SK-N-SH (cell line): ENCODE measurements at regions not wholly inside any gene's neighbourhood (a gene's known extent, or its start where the extent isn't known, plus 50 kb on each side); places are given as distances from the start of the nearest gene placed in this dataset.

Experiments
- CTCF ChIA-PET: fragments of 300-600, 350-600 bp; formaldehyde crosslinking; extraction: SDS; loops from one replicate; lab custom pipeline; 2021; lab: Yijun Ruan, JAX
- POLR2A ChIA-PET: fragments of 350-600 bp; sonication (Branson Sonifier 250); formaldehyde crosslinking; extraction: SDS; loops from one replicate; lab custom pipeline; 2020; ENCODE audit warnings: antibody characterized with exemption, inconsistent platforms; lab: Yijun Ruan, JAX
- DNase-seq: peaks from one replicate; pipeline ENCODE4 v3.0.0; 2012
- H2AFZ ChIP-seq: fragments of 200-600 bp; sonication (generic); 2 replicates; pipeline ENCODE4 v1.8.1; 2016; ENCODE audit warnings: antibody characterized with exemption, mild to moderate bottlenecking, low read depth
- H3F3A ChIP-seq: fragments of 200-600 bp; sonication (generic); replicated peaks from 2 replicates; pipeline ENCODE3; 2016; ENCODE audit warnings: antibody characterized with exemption, mild to moderate bottlenecking; ENCODE audit not compliant: insufficient read depth
- H3K27ac ChIP-seq, 2 experiments: fragments of 200-500 bp in 1 of 2; fragments of 200-600 bp in 1 of 2; sonication (Bioruptor generic) in 1 of 2; sonication (generic), shearing (Covaris generic) in 1 of 2; 2 replicates each; pipeline versions ENCODE4 v1.5.1 to v1.6.1; 2014 to 2016; ENCODE audit warnings: low read depth in 2 of 2, inconsistent platforms in 1 of 2, low read length in 1 of 2, mild to moderate bottlenecking in 1 of 2, mixed read lengths in 1 of 2
- H3K27me3 ChIP-seq: fragments of 200-600 bp; sonication (generic), shearing (Covaris generic); 2 replicates; pipeline ENCODE4 v1.6.1; 2016; ENCODE audit warnings: mixed run types; ENCODE audit not compliant: insufficient read depth
- H3K36me3 ChIP-seq, 2 experiments: fragments of 200-500 bp in 1 of 2; fragments of 200-600 bp in 1 of 2; sonication (Bioruptor generic) in 1 of 2; sonication (generic) in 1 of 2; replicated peaks in 1 of 2; 2 replicates each; pipeline versions ENCODE3 to v1.5.1; 2014 to 2016; ENCODE audit warnings: low read length in 1 of 2, mild to moderate bottlenecking in 1 of 2; ENCODE audit not compliant: insufficient read depth in 2 of 2, control insufficient read depth in 1 of 2
- H3K4me1 ChIP-seq, 2 experiments: fragments of 200-500 bp in 1 of 2; fragments of 200-600 bp in 1 of 2; sonication (Bioruptor generic) in 1 of 2; sonication (generic), shearing (Covaris generic) in 1 of 2; 2 replicates each; pipeline versions ENCODE4 v1.5.1 to v1.6.1; 2014 to 2016; ENCODE audit warnings: low read depth in 1 of 2, low read length in 1 of 2, mixed run types in 1 of 2; ENCODE audit not compliant: insufficient read depth in 2 of 2, control insufficient read depth in 1 of 2
- H3K4me2 ChIP-seq: fragments of 200-600 bp; sonication (generic), shearing (Covaris generic); 2 replicates; pipeline ENCODE4 v1.6.1; 2017; ENCODE audit warnings: mixed run types
- H3K4me3 ChIP-seq, 2 experiments: fragments of 200-500 bp in 1 of 2; fragments of 200-600 bp in 1 of 2; sonication (Bioruptor generic) in 1 of 2; sonication (generic), shearing (Covaris generic) in 1 of 2; 2 replicates each; pipeline versions ENCODE4 v1.5.1 to v1.8.1; 2014 to 2016; ENCODE audit warnings: low read depth in 2 of 2, inconsistent platforms in 1 of 2, low read length in 1 of 2, mild to moderate bottlenecking in 1 of 2, mixed read lengths in 1 of 2, moderate library complexity in 1 of 2
- H3K79me2 ChIP-seq: fragments of 200-600 bp; sonication (generic); 2 replicates; pipeline ENCODE4 v1.8.1; 2017; ENCODE audit warnings: mild to moderate bottlenecking; ENCODE audit not compliant: insufficient read depth
- H3K9ac ChIP-seq: fragments of 200-600 bp; sonication (generic); 2 replicates; pipeline ENCODE4 v1.6.1; 2017; ENCODE audit warnings: mixed run types
- H3K9me2 ChIP-seq: fragments of 200-600 bp; sonication (generic); 2 replicates; pipeline ENCODE4 v1.6.1; 2017; ENCODE audit warnings: mixed run types
- H3K9me3 ChIP-seq: fragments of 200-600 bp; sonication (generic); 2 replicates; pipeline ENCODE4 v1.6.1; 2017; ENCODE audit warnings: mixed run types, mild to moderate bottlenecking, moderate library complexity
- H4K20me1 ChIP-seq: fragments of 200-600 bp; sonication (generic); 2 replicates; pipeline ENCODE4 v1.6.1; 2017; ENCODE audit warnings: mild to moderate bottlenecking, mixed run types; ENCODE audit not compliant: insufficient read depth
- CHD2 ChIP-seq: fragments of 150-350 bp; IDR thresholded peaks from 2 replicates; pipeline ENCODE4 v1.6.1; 2018; ENCODE audit warnings: low read length; ENCODE audit not compliant: partially characterized antibody
- EP300 ChIP-seq, 2 experiments: IDR thresholded peaks; 2 replicates each; pipeline versions ENCODE4 v1.4.0 to v1.6.1; 2012; ENCODE audit warnings: borderline replicate concordance in 1 of 2, low read depth in 1 of 2, low read length in 1 of 2
- EZH2phosphoT487 ChIP-seq: fragments of 200-600 bp; sonication (generic); IDR thresholded peaks from 2 replicates; pipeline ENCODE4 v1.6.1; 2017; ENCODE audit warnings: low read depth, mixed run types, mild to moderate bottlenecking, antibody characterized with exemption, moderate library complexity, borderline replicate concordance
- FOXM1 ChIP-seq: IDR thresholded peaks from 2 replicates; pipeline ENCODE4 v1.4.0; 2012; ENCODE audit warnings: low read depth, mild to moderate bottlenecking
- GABPA ChIP-seq: IDR thresholded peaks from 2 replicates; pipeline ENCODE4 v1.4.0; 2012; ENCODE audit warnings: low read depth, mild to moderate bottlenecking
- JUND ChIP-seq: IDR thresholded peaks from 2 replicates; pipeline ENCODE4 v1.4.0; 2012
- MEF2A ChIP-seq: IDR thresholded peaks from 2 replicates; pipeline ENCODE4 v1.4.0; 2012; ENCODE audit warnings: low read depth, borderline replicate concordance
- NFIC ChIP-seq: IDR thresholded peaks from 2 replicates; pipeline ENCODE4 v1.4.0; 2012; ENCODE audit warnings: borderline replicate concordance
- NRF1 ChIP-seq: IDR thresholded peaks from 2 replicates; pipeline ENCODE4 v1.6.1; 2012; ENCODE audit warnings: low read depth, mild to moderate bottlenecking, low read length
- POLR2AphosphoS5 ChIP-seq: IDR thresholded peaks from 2 replicates; pipeline ENCODE4 v1.6.1; 2012; ENCODE audit warnings: low read depth, low read length
- REST ChIP-seq: IDR thresholded peaks from 2 replicates; pipeline ENCODE4 v1.6.1; 2012; ENCODE audit warnings: mild to moderate bottlenecking, low read depth, low read length, moderate library complexity
- RFX5 ChIP-seq: IDR thresholded peaks from 2 replicates; pipeline ENCODE4 v1.6.1; 2012; ENCODE audit warnings: mild to moderate bottlenecking, improper control_type of control experiment, low read length
- RXRA ChIP-seq: IDR thresholded peaks from 2 replicates; pipeline ENCODE4 v1.4.0; 2012; ENCODE audit warnings: low read depth, mild to moderate bottlenecking, borderline replicate concordance
- SIN3A ChIP-seq: IDR thresholded peaks from 2 replicates; pipeline ENCODE4 v1.6.1; 2012; ENCODE audit warnings: low read depth, mild to moderate bottlenecking, low read length, moderate library complexity, borderline replicate concordance
- TAF1 ChIP-seq: IDR thresholded peaks from 2 replicates; pipeline ENCODE4 v1.6.1; 2012; ENCODE audit warnings: low read depth, mild to moderate bottlenecking, low read length, moderate library complexity, borderline replicate concordance
- TCF12 ChIP-seq: IDR thresholded peaks from 2 replicates; pipeline ENCODE4 v1.4.0; 2012
- TEAD4 ChIP-seq: IDR thresholded peaks from 2 replicates; pipeline ENCODE4 v1.4.0; 2012; ENCODE audit warnings: mild to moderate bottlenecking, borderline replicate concordance; ENCODE audit not compliant: insufficient read depth
- USF1 ChIP-seq: IDR thresholded peaks from 2 replicates; pipeline ENCODE4 v1.4.0; 2012; ENCODE audit warnings: low read depth, borderline replicate concordance
- YY1 ChIP-seq: IDR thresholded peaks from 2 replicates; pipeline ENCODE4 v1.4.0; 2012; ENCODE audit warnings: low read depth, mild to moderate bottlenecking
- ZBTB33 ChIP-seq: IDR thresholded peaks from 2 replicates; pipeline ENCODE4 v1.4.0; 2012; ENCODE audit warnings: low read depth, borderline replicate concordance
- WGBS: methylation state at CpG from one replicate; pipeline ENCODE4 v1.1.6; 2017; ENCODE audit warnings: low lambda C conversion rate; 5-methylcytosine and 5-hydroxymethylcytosine counted together

- Histone ChIP-seq H3K27me3 (no peaks in the 10 kb centered on the region), H3K79me2 (no peaks in the 10 kb centered on the region), H3K36me3 (no peaks in the 10 kb centered on the region), H3K4me2 (no peak overlapping the region), H4K20me1 (no peaks in the 10 kb centered on the region), H3K4me3 (no peak overlapping the region), H3K9me2 (no peaks in the 10 kb centered on the region), H3K27ac (no peak overlapping the region), H3F3A (no peaks in the 10 kb centered on the region), H3K4me1 (peaks cover 0 to 4% of the 10 kb centered on the region in 2 experiments; a peak in 2 of 4 replicates), H2AFZ (no peak overlapping the region), H3K9ac (no peak overlapping the region), H3K9me3 (no peaks in the 10 kb centered on the region)
- ChIA-PET POLR2A (no interaction called here), CTCF (no interaction called here)
- 67% methylated on average over 5 of the region's 7 CpGs for WGBS
- DNase-seq = no peak
- TF ChIP-seq RXRA = no peak
- TF ChIP-seq GABPA = no peak
- no peak for TF ChIP-seq USF1
- no peak for TF ChIP-seq NRF1
- no peak for TF ChIP-seq EZH2phosphoT487
- TF ChIP-seq SIN3A = no peak
- TF ChIP-seq REST = no peak
- no peak for TF ChIP-seq NFIC
- no peak for TF ChIP-seq TEAD4
- no peak for TF ChIP-seq RFX5
- no peak for TF ChIP-seq CHD2
- TF ChIP-seq FOXM1 = no peak
- TF ChIP-seq POLR2AphosphoS5 = no peak
- TF ChIP-seq EP300 (IDR thresholded peaks at IDR 0.05; ENCODE audit: borderline replicate concordance in 1 of 2, low read depth in 1 of 2, low read length in 1 of 2) = no peak
- TF ChIP-seq ZBTB33 = no peak
- TF ChIP-seq TAF1 = no peak
- no peak for TF ChIP-seq YY1
- no peak for TF ChIP-seq MEF2A
- TF ChIP-seq JUND = no peak
- TF ChIP-seq TCF12 = no peak
These were observed 131.2 kb downstream of the TRIB2 start for GRCh38 chr2:12847694-12848575.
